IPS DF 6.9 (cell line): ENCODE measurements at regions not wholly inside any gene's neighbourhood (a gene's known extent, or its start where the extent isn't known, plus 50 kb on each side); places are given as distances from the start of the nearest gene placed in this dataset.

Experiments used
- DNase-seq: peaks from one replicate; pipeline ENCODE4 v3.0.0-alpha.2; 2013; ENCODE audit warnings: low read depth, low spot score
- H3K27ac ChIP-seq: one replicate; pipeline ENCODE4 v1.5.1; 2013; ENCODE audit warnings: low read length, control low read depth
- H3K27me3 ChIP-seq: 2 replicates; pipeline ENCODE4 v1.6.1; 2013; ENCODE audit warnings: mild to moderate bottlenecking, low read length; ENCODE audit not compliant: control insufficient read depth, insufficient read depth
- H3K36me3 ChIP-seq: 2 replicates; pipeline ENCODE4 v1.6.1; 2013; ENCODE audit warnings: low read length; ENCODE audit not compliant: control insufficient read depth, insufficient read depth
- H3K4me1 ChIP-seq: 2 replicates; pipeline ENCODE4 v1.6.1; 2013; ENCODE audit warnings: low read length; ENCODE audit not compliant: control insufficient read depth, insufficient read depth
- H3K4me3 ChIP-seq: 2 replicates; pipeline ENCODE4 v1.5.1; 2013; ENCODE audit warnings: mild to moderate bottlenecking, low read length
- H3K9me3 ChIP-seq: 2 replicates; pipeline ENCODE4 v1.6.1; 2013; ENCODE audit warnings: low read length, inconsistent platforms; ENCODE audit not compliant: control insufficient read depth, insufficient read depth
- WGBS: extraction: QIAGEN DNeasy Blood & Tissue Kit; methylation state at CpG from one replicate; pipeline ENCODE4 v1.1.7; 2013; ENCODE audit warnings: mixed read lengths, missing lambda C conversion rate; ENCODE audit not compliant: insufficient read length, insufficient coverage; 5-methylcytosine and 5-hydroxymethylcytosine counted together

- DNase-seq, result no peak
- Histone ChIP-seq H3K9me3 (no peaks in the 10 kb centered on the region), H3K27ac (no peak overlapping the region), H3K27me3 (no peaks in the 10 kb centered on the region), H3K4me3 (no peak overlapping the region), H3K36me3 (no peaks in the 10 kb centered on the region), H3K4me1 (0 out of 2 replicates have a peak, but pooled peaks cover 1% of the 10 kb centered on the region)
- no CpG with 5 or more reads among the region's 3 CpGs for WGBS
Measured at GRCh38 chr14:31930493-31931240, 146.4 kb upstream of the ARHGAP5 start.

- Histone ChIP-seq H3K9me3 (no peaks in the 10 kb centered on the region), H3K27me3 (no peaks in the 10 kb centered on the region), H3K4me1 (0 out of 2 replicates have a peak, but pooled peaks cover 1% of the 10 kb centered on the region), H3K36me3 (no peaks in the 10 kb centered on the region), H3K27ac (no peak overlapping the region), H3K4me3 (no peak overlapping the region)
- no CpG with 5 or more reads among the region's 5 CpGs for WGBS
- DNase-seq, result no peak
Measured at GRCh38 chr14:31932675-31933074, 144.4 kb upstream of the ARHGAP5 start.

DNA sequence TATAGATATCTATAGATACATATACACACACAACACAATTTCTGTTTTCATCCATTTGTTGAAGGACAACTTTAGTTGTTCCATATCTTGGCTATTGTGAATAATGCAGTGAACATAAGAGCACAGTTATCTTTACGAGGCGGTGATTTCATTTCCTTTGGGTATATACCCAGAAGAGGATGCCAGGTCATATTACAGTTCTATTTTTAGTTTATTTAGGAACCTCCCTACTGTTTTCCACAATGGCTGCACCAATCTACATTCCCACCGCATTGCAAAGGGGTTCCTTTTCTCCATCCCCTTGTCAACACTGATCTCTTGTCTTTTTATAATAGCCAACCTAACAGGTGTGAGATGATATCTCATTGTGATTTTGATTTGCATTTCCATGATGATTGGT is 143.4 kb upstream of the ARHGAP5 start:
- H3K4me1 ChIP-seq, result 0 out of 2 replicates have a peak, but pooled peaks cover 1% of the 10 kb centered on the region
- no peak for DNase-seq
- H3K27me3 ChIP-seq, result no peaks in the 10 kb centered on the region
- H3K36me3 ChIP-seq, result no peaks in the 10 kb centered on the region
- H3K4me3 ChIP-seq, result no peak overlapping the region
- no peak overlapping the region for H3K27ac ChIP-seq
- WGBS, result no CpG with 5 or more reads among the region's 3 CpGs
- H3K9me3 ChIP-seq, result no peaks in the 10 kb centered on the region

DNA sequence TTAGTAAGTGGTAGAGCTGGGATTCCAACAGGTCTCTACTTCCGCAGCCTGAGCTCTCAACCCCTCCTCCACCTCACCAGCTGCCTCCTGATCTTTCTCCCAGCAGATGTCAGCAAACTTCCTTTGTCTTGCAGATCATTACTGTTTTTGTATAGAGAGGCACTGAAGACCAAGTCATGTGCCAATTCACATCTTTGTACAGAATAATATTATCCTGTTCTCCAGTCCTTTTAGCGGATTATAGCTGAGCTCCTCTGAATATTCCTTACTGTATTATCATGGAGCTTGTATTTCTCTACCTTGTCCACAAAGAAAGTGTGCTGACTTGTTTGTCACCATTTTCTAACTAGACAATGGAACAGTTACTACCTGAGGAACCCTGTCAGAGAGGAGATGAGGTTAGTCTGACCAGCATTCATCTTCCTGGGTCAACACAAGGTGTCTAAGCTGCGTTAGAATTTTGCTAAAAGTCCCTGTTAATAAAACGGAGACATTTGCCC is 142.3 kb upstream of the ARHGAP5 start:
- no peaks in the 10 kb centered on the region for H3K36me3 ChIP-seq
- no peak overlapping the region for H3K27ac ChIP-seq
- WGBS, result no CpG with 5 or more reads among the region's 4 CpGs
- DNase-seq, result no peak
- no peak overlapping the region for H3K4me3 ChIP-seq
- no peaks in the 10 kb centered on the region for H3K9me3 ChIP-seq
- 0 out of 2 replicates have a peak, but pooled peaks cover 1% of the 10 kb centered on the region for H3K4me1 ChIP-seq
- H3K27me3 ChIP-seq, result no peaks in the 10 kb centered on the region

DNA sequence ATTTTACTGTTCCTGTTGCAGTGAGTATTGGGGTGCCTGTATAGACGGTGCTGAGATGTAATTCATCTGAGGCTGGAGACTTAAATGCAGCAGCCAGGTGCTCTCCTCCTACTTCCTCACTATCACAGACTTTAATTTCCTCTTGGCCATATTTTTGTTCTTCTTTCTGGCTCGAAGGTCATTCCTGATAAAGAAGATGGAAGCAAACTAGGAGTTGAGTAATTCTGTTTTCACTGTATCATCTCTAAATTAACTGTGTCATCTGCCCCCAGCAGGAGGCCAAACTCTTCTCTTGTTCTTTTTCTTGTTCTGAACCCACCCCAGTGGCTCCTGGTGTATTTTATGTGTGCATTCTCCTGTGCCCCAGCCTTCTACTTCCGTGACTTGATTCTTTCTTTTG is 141.7 kb upstream of the ARHGAP5 start:
- Histone ChIP-seq H3K9me3 (no peaks in the 10 kb centered on the region), H3K36me3 (no peaks in the 10 kb centered on the region), H3K27ac (no peak overlapping the region), H3K27me3 (no peaks in the 10 kb centered on the region), H3K4me1 (0 out of 2 replicates have a peak, but pooled peaks cover 1% of the 10 kb centered on the region), H3K4me3 (no peak overlapping the region)
- no CpG with 5 or more reads among the region's 3 CpGs for WGBS
- no peak for DNase-seq

- no peaks in the 10 kb centered on the region for H3K9me3 ChIP-seq
- no peaks in the 10 kb centered on the region for H3K27me3 ChIP-seq
- no peak overlapping the region for H3K27ac ChIP-seq
- H3K4me3 ChIP-seq, result no peak overlapping the region
- no CpG with 5 or more reads among the region's 6 CpGs for WGBS
- no peak for DNase-seq
- H3K36me3 ChIP-seq, result no peaks in the 10 kb centered on the region
- 0 out of 2 replicates have a peak, but pooled peaks cover 1% of the 10 kb centered on the region for H3K4me1 ChIP-seq
Measured at GRCh38 chr14:31936115-31936514, 141.0 kb upstream of the ARHGAP5 start.

- 0 out of 2 replicates have a peak, but pooled peaks cover 1% of the 10 kb centered on the region for H3K4me1 ChIP-seq
- no peak for DNase-seq
Measured at GRCh38 chr14:31937730-31938346, 139.3 kb upstream of the ARHGAP5 start.

DNA sequence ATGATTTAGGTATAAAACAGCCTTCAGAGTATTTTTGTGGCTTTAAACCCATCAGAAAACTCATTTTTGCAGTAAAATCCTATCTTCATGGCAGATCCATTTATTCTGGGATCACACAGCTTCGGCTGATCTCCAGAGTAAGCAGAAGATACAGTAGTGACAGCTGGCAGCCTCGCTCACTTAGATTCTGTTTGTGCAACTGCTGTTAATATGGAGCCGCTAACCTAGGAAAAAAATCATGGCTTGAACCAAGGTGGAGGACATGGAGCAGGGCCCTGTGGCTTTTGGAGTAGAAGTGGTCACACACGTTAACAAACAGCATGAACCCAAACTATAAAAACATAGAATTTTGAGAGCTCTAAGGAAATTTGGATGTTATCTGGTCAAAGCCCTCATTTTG is 137.2 kb upstream of the ARHGAP5 start:
- Histone ChIP-seq H3K27ac (no peak overlapping the region), H3K9me3 (no peaks in the 10 kb centered on the region), H3K36me3 (no peaks in the 10 kb centered on the region), H3K27me3 (no peaks in the 10 kb centered on the region), H3K4me1 (0 out of 2 replicates have a peak, but pooled peaks cover 1% of the 10 kb centered on the region), H3K4me3 (no peak overlapping the region)
- WGBS, result no CpG with 5 or more reads among the region's 4 CpGs
- no peak for DNase-seq

More at GRCh38 chr14:31937730-31938346, 139.3 kb upstream of the ARHGAP5 start:
- no peaks in the 10 kb centered on the region for H3K36me3 ChIP-seq
- H3K27ac ChIP-seq, result no peak overlapping the region
- no peaks in the 10 kb centered on the region for H3K9me3 ChIP-seq
- no peak overlapping the region for H3K4me3 ChIP-seq
- no peaks in the 10 kb centered on the region for H3K27me3 ChIP-seq
- WGBS, result no CpG with 5 or more reads among the region's 3 CpGs

DNA sequence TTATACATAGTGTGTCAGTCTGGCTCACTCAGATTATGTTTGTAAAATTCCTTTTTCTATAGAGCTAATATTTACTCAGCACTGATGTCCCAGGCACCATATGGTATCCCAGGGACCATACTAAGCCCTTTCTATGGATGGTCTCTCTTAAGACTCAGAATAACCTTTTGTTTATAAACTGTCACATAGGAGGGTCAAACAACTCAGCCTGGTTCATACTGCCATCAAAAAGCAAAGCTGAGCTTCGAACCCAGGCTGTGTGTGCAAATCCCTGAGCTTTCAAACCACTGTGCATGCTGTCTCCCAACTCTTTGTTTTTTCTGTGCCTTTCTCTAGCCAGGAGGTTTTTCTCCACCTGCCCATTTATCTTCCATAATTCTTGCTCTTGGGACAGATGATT is 135.6 kb upstream of the ARHGAP5 start:
- Histone ChIP-seq H3K9me3 (no peaks in the 10 kb centered on the region), H3K27ac (no peak overlapping the region), H3K4me1 (no peaks in the 10 kb centered on the region), H3K36me3 (no peaks in the 10 kb centered on the region), H3K27me3 (no peaks in the 10 kb centered on the region), H3K4me3 (no peak overlapping the region)
- DNase-seq, result no peak
- WGBS, result no CpG with 5 or more reads among the region's 1 CpG

DNA sequence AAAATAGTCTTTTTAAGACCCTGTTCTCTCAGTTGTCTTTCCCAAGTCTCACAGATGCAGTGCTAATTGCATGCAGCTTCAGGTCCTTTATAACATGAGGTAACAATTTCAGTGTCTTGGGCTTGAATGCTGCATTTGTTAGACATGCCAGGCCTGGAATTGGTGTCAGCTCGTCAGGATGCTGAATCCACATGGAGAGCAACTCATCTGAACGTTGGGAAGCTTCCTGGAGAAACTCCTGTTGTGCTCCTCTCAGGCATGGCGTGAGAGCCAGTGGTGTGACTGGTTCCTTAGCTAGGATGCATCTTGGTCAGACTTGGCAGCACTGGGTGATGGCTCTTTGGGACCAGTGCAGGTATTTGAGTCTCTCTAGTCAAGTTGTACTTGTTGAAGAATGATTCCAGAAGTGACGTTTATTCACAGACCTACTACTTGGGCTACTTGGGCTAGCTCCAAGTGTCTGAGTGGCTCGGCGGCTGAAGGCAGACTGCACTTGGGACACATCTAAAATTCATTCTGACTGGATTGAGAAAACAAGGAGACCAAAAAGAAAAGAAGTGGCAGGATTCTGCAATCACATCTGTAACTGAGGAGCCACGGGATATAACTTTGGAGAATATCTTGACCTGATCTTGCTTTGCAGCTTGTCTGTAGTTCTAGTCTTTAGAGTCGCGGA is 134.8 kb upstream of the ARHGAP5 start:
- no peaks in the 10 kb centered on the region for H3K27me3 ChIP-seq
- no peaks in the 10 kb centered on the region for H3K9me3 ChIP-seq
- no peak for DNase-seq
- H3K4me3 ChIP-seq, result no peak overlapping the region
- no peaks in the 10 kb centered on the region for H3K4me1 ChIP-seq
- no peaks in the 10 kb centered on the region for H3K36me3 ChIP-seq
- no peak overlapping the region for H3K27ac ChIP-seq
- WGBS, result no CpG with 5 or more reads among the region's 9 CpGs
